GM06990 (cell line): ENCODE measurements at regions not wholly inside any gene's neighbourhood (a gene's known extent, or its start where the extent isn't known, plus 50 kb on each side); places are given as distances from the start of the nearest gene placed in this dataset.

Source experiments
- DNase-seq: peaks from one replicate; pipeline ENCODE4 v3.0.0-alpha.2; 2011; ENCODE audit not compliant: insufficient read length; ENCODE audit errors: extremely low read depth
- H3K27me3 ChIP-seq: replicated peaks from 2 replicates; pipeline ENCODE4 v1.6.0; 2011; ENCODE audit warnings: low read length; ENCODE audit not compliant: control insufficient read depth, insufficient read depth
- H3K36me3 ChIP-seq: 2 replicates; pipeline ENCODE4 v1.5.1; 2011; ENCODE audit warnings: low read length; ENCODE audit not compliant: control insufficient read depth, insufficient read depth
- H3K4me3 ChIP-seq: replicated peaks from 2 replicates; pipeline ENCODE4 v1.5.1; 2011; ENCODE audit warnings: low read depth, mild to moderate bottlenecking, control low read depth, low read length
- TF ChIP-seq, protein P1 (sequence below): IDR thresholded peaks from 2 replicates; pipeline ENCODE4 v1.5.1; 2011; ENCODE audit warnings: low read length, control low read depth, mild to moderate bottlenecking, inconsistent platforms; ENCODE audit not compliant: insufficient read depth, poor library complexity, severe bottlenecking

GRCh38 chr5:26572480-26572879 is 465.9 kb downstream of the CDH9 start:
- TF ChIP-seq, protein P1, sequence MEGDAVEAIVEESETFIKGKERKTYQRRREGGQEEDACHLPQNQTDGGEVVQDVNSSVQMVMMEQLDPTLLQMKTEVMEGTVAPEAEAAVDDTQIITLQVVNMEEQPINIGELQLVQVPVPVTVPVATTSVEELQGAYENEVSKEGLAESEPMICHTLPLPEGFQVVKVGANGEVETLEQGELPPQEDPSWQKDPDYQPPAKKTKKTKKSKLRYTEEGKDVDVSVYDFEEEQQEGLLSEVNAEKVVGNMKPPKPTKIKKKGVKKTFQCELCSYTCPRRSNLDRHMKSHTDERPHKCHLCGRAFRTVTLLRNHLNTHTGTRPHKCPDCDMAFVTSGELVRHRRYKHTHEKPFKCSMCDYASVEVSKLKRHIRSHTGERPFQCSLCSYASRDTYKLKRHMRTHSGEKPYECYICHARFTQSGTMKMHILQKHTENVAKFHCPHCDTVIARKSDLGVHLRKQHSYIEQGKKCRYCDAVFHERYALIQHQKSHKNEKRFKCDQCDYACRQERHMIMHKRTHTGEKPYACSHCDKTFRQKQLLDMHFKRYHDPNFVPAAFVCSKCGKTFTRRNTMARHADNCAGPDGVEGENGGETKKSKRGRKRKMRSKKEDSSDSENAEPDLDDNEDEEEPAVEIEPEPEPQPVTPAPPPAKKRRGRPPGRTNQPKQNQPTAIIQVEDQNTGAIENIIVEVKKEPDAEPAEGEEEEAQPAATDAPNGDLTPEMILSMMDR = no peak
- no peak for DNase-seq

GRCh38 chr5:26569929-26570258 is 468.5 kb downstream of the CDH9 start:
- H3K36me3 ChIP-seq = no peaks in the 10 kb centered on the region
- TF ChIP-seq, protein P1 = no peak
- no peaks in the 10 kb centered on the region for H3K27me3 ChIP-seq
- no peak for DNase-seq
- no peak overlapping the region for H3K4me3 ChIP-seq

More at GRCh38 chr5:26572480-26572879, 465.9 kb downstream of the CDH9 start:
- H3K4me3 ChIP-seq = no peak overlapping the region
- no peaks in the 10 kb centered on the region for H3K36me3 ChIP-seq
- H3K27me3 ChIP-seq = no peaks in the 10 kb centered on the region

GRCh38 chr5:26569241-26569928 is 469.0 kb downstream of the CDH9 start:
- TF ChIP-seq, protein P1 = no peak
- Histone ChIP-seq H3K4me3 (no peak overlapping the region), H3K27me3 (no peaks in the 10 kb centered on the region), H3K36me3 (no peaks in the 10 kb centered on the region)
- no peak for DNase-seq

DNA sequence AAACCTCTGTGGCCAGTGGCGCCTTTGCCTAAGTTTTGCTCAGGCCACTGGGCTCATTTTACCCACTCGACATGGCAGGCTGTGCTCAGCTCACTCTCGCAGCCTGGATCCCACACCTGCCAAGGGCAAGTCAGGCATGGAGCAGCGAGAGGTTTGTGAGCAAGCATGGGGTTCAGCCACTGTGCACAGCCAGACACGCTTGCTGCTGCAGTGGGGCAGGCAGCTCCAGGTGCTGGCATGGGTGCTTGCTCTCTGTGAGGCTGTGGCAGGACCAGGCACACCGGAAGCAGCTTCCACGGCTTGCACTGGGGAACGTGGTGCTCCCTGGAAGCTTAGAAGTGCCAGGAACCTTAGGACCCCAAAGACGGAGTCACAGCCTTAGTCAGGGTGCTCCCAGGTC is 470.1 kb downstream of the CDH9 start:
- Histone ChIP-seq H3K36me3 (no peaks in the 10 kb centered on the region), H3K27me3 (no peaks in the 10 kb centered on the region), H3K4me3 (no peak overlapping the region)
- DNase-seq = no peak
- TF ChIP-seq, protein P1 = no peak

DNA sequence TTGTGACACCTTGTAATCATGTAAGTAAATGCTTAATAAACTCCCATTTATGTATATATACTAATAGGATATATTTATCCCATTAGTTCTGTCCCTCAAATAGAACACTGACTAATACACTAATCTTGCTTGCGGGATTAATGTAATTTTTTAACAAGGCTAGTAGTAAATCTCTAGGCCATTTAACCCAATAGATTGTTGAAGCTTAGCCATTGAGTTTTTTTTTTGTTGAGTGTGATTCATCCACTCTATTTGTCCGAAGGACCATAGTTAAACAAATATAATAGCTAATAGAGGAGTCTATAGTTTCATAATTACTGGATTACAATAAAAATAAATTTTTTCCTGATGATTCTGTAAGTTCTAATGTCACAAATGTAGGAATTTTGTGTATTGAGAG is 474.4 kb downstream of the CDH9 start:
- no peak for DNase-seq
- Histone ChIP-seq H3K36me3 (no peaks in the 10 kb centered on the region), H3K27me3 (no peaks in the 10 kb centered on the region), H3K4me3 (no peak overlapping the region)
- TF ChIP-seq, protein P1 = no peak

- no peak for DNase-seq
- Histone ChIP-seq H3K36me3 (no peaks in the 10 kb centered on the region), H3K27me3 (no peaks in the 10 kb centered on the region), H3K4me3 (no peak overlapping the region)
- TF ChIP-seq, protein P1 = no peak
Observed at GRCh38 chr5:26553079-26553478, 485.3 kb downstream of the CDH9 start.
